Neuron (in vitro differentiated cells): ENCODE measurements at regions not wholly inside any gene's neighbourhood (a gene's known extent, or its start where the extent isn't known, plus 50 kb on each side); places are given as distances from the start of the nearest gene placed in this dataset.

Experiments used
- H2AFZ ChIP-seq: one replicate; pipeline ENCODE4 v1.6.1; 2013; ENCODE audit warnings: low read depth, mild to moderate bottlenecking, inconsistent platforms, low read length, moderate library complexity
- H3K27me3 ChIP-seq: one replicate; pipeline ENCODE4 v1.6.1; 2013; ENCODE audit warnings: low read length; ENCODE audit not compliant: insufficient read depth
- H3K36me3 ChIP-seq: one replicate; pipeline ENCODE4 v1.6.1; 2013; ENCODE audit warnings: low read length; ENCODE audit not compliant: insufficient read depth
- H3K4me1 ChIP-seq: one replicate; pipeline ENCODE4 v1.6.1; 2013; ENCODE audit warnings: low read length; ENCODE audit not compliant: insufficient read depth
- H3K4me3 ChIP-seq: 2 replicates; pipeline ENCODE4 v1.5.1; 2013; ENCODE audit warnings: mild to moderate bottlenecking, low read length, moderate library complexity
- H3K9me3 ChIP-seq: one replicate; pipeline ENCODE4 v1.6.1; 2013; ENCODE audit warnings: low read length

DNA sequence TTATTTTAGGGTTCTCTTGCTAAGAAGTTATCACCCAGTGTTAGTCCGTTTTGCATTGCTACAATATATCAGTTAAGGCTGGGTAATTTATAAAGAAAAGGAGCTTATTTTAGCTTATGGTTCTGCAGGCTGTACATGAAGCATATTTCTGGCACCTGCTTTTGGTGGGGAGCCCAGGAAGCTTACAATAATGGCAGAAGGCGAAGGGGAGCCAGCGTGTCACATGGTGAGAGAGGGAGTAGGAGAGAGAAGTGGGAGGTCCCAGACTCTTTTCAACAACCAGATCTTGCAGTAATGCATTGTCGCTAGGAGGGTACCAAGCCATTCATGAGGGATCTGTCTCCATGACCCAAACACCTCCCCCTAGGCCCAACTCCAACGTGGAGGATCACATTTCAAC is 688.8 kb upstream of the PIK3C3 start:
- H3K9me3 ChIP-seq: no peaks in the 10 kb centered on the region
- H3K27me3 ChIP-seq: no peaks in the 10 kb centered on the region
- H3K36me3 ChIP-seq: no peaks in the 10 kb centered on the region
- peaks cover 4% of the 10 kb centered on the region for H3K4me1 ChIP-seq
- no peak overlapping the region for H2AFZ ChIP-seq
- H3K4me3 ChIP-seq: no peak overlapping the region

DNA sequence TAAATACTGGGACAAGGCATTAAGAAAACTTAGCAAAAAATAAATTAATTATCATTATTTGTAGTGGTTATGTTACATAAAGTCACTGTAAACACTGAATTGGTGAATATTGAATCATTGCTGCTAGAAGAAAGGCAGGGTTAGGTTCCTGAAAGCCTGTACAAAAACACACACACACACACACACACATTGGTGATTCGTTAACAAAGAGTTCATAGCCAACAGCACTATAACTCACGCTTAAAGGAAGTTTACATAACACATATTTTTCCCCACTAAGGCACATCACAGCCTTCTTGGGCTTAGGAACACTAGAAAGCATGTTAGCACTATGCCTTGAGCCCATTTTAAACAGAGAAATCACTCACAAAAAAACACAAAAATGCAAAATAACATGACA is 690.0 kb upstream of the PIK3C3 start:
- Histone ChIP-seq H3K27me3 (no peaks in the 10 kb centered on the region), H3K4me1 (peaks cover 4% of the 10 kb centered on the region), H3K4me3 (no peak overlapping the region), H3K36me3 (no peaks in the 10 kb centered on the region), H3K9me3 (peaks cover 3% of the 10 kb centered on the region), H2AFZ (no peak overlapping the region)

DNA sequence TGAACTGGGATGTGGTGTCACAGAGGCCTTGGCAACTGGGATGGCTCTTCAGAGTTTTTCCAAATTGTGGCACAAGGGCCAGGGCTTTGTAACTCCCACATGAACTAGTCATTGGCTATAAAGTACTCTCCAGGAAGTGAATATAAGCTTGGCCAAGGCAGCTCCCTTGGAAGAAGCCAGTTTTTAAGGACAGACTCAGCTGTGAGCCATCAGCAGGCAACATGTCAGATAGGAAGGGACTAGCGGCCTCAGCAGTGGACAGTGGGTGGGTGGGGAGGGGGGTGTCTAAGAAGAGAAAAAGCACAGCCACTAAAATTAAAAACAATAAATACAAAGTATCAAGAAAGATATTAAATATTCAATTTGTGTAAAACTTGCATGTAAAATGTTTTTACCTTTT is 691.1 kb upstream of the PIK3C3 start:
- no peak overlapping the region for H2AFZ ChIP-seq

DNA sequence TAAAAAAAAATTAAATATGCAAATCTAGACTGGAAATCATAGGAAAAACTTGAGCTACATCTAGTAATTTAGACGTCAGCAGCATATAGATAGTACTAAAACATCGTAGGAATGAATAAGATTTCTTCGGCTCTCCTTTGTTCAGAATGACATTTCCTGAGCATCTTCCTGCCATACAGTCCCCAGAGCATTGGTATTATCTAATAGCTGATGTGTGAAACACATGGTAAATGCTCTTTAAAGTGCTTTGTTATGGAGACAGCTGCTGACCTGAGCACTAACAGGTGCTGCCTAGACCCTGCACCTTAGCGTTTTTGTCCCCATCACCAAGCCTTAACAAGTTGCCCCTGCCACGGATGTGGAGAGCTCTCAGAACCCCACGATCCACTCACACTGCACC is 692.3 kb upstream of the PIK3C3 start:
- Histone ChIP-seq H3K36me3 (no peaks in the 10 kb centered on the region), H3K4me3 (no peak overlapping the region), H3K27me3 (no peaks in the 10 kb centered on the region), H3K9me3 (peaks cover 3% of the 10 kb centered on the region), H3K4me1 (peaks cover 4% of the 10 kb centered on the region), H2AFZ (no peak overlapping the region)

More for the DNA sequence above, 691.1 kb upstream of the PIK3C3 start:
- Histone ChIP-seq H3K4me3 (no peak overlapping the region), H3K9me3 (peaks cover 3% of the 10 kb centered on the region), H3K4me1 (peaks cover 4% of the 10 kb centered on the region), H3K36me3 (no peaks in the 10 kb centered on the region), H3K27me3 (no peaks in the 10 kb centered on the region)

DNA sequence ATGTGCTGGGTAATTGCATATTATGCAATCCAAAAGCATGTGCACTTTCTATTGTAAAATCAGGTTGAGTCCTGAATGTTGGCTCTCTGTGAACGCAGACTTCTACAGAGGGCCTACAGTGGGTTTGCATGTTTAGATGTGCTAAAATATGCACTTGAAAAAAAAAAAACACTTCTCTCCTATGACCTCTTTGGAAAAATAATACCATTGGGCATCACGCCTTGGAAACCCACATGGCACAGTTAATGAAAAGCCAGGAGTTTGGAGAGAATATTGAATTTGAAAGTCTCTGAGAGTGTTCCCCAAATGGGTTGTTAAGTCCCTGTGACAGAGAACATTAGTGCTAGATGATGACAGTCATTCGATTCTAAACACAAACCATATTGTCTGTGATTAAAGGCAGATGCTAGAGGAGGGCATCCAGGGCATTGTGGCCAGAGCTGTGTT is 710.4 kb upstream of the PIK3C3 start:
- no peaks in the 10 kb centered on the region for H3K9me3 ChIP-seq
- H3K36me3 ChIP-seq: no peaks in the 10 kb centered on the region
- H2AFZ ChIP-seq: no peak overlapping the region
- no peak overlapping the region for H3K4me3 ChIP-seq
- no peaks in the 10 kb centered on the region for H3K27me3 ChIP-seq
- H3K4me1 ChIP-seq: no peaks in the 10 kb centered on the region

DNA sequence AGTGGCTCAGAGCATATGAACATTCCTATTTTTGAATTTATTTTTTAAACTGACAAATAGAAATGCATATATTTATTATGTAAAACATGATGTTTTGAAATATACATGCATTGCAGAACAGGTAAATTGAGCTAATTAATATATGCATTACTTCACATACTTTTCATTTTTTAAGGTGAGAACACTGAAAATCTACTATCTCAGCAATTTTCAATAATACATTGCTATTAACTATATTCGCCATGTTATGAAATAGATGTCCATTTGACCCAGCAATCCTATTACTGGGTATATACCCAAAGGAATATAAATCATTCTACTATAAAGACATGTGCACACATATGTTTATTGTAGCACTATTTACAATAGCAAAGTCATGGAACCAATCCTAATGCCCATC is 717.7 kb upstream of the PIK3C3 start:
- Histone ChIP-seq H2AFZ (no peak overlapping the region), H3K4me1 (no peaks in the 10 kb centered on the region), H3K27me3 (no peaks in the 10 kb centered on the region), H3K9me3 (no peaks in the 10 kb centered on the region), H3K36me3 (no peaks in the 10 kb centered on the region), H3K4me3 (no peak overlapping the region)

DNA sequence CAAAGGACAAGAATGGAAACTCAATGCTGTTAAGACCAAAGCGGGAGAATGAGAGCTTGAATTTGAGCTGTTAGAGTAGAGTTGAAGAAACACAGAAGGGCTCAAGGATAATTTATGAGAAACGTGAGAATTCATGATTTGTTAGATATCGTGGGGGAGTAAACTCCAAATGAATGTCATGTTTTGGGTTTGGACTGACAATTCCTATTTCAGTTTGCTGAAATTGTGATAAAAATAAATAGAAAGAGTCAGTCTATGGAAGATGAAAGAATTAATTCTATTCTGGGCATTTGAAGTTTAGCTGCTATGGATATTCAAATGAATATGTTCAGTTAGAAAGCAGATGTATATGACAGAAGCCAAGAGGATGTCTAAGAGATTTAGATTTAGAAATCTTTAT is 723.4 kb upstream of the PIK3C3 start:
- Histone ChIP-seq H3K9me3 (no peaks in the 10 kb centered on the region), H3K4me3 (no peak overlapping the region), H2AFZ (no peak overlapping the region), H3K27me3 (no peaks in the 10 kb centered on the region), H3K36me3 (no peaks in the 10 kb centered on the region), H3K4me1 (no peaks in the 10 kb centered on the region)

DNA sequence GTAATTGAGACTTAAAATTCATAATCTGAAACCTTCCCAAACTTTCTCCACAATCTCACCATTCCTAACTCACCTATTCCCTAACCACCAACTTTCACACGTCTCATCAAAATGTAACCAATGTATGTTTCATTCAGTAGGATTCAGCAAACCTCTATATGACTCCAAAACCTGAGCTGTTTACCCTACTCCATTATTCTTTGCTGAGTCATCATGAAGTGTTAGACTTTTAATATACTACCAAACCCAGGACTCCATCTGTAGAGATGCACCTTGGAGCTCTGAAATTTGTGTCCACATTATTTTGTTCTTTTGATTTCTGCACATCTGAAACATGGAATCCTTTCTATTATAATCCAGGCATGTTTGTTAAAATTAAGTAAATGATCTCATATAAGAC is 727.0 kb upstream of the PIK3C3 start:
- H2AFZ ChIP-seq: no peak overlapping the region
- no peaks in the 10 kb centered on the region for H3K36me3 ChIP-seq
- H3K4me3 ChIP-seq: no peak overlapping the region
- no peaks in the 10 kb centered on the region for H3K4me1 ChIP-seq
- H3K27me3 ChIP-seq: no peaks in the 10 kb centered on the region
- no peaks in the 10 kb centered on the region for H3K9me3 ChIP-seq

DNA sequence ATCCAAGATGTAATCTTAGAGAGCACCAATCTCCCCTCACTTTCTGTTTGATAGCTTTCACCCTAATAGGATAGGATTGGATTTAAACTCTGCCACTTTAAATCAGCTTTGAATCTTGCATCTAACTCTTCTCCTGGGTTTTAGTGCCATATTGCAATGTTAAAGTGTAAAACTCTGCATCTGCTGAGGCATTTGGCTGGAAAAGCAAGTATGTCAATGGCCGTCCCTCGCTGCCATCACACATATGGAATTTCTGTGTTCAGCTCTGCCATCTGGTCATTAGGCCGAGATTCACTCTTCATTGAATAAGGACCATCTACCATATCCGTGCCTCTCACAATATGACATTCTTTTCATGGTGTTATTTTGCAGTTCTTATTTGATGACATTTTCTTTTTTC is 728.1 kb upstream of the PIK3C3 start:
- Histone ChIP-seq H3K9me3 (no peaks in the 10 kb centered on the region), H3K4me3 (no peak overlapping the region), H3K36me3 (no peaks in the 10 kb centered on the region), H2AFZ (no peak overlapping the region), H3K27me3 (no peaks in the 10 kb centered on the region), H3K4me1 (no peaks in the 10 kb centered on the region)

DNA sequence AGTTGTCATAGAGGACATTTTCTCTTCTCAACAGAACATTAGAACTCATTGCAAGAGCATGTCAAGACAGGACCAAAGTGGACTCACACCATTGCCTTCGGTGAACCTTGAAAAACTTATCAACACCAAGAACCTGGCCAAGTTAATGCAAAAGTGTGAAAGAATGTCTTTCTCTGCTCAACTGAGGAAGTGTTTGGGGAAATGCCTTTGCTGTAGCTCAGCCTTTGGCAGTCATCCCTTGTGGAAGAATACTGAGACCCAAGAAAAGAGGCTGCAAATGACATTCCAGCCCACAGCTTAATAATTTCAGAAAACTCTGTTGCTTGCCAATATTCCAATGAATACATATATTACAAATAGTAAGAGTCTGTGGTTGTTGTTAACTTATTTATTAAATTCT is 728.8 kb upstream of the PIK3C3 start:
- H3K4me1 ChIP-seq: no peaks in the 10 kb centered on the region
- H3K4me3 ChIP-seq: no peak overlapping the region
- no peaks in the 10 kb centered on the region for H3K27me3 ChIP-seq
- no peak overlapping the region for H2AFZ ChIP-seq
- no peaks in the 10 kb centered on the region for H3K36me3 ChIP-seq
- no peaks in the 10 kb centered on the region for H3K9me3 ChIP-seq

DNA sequence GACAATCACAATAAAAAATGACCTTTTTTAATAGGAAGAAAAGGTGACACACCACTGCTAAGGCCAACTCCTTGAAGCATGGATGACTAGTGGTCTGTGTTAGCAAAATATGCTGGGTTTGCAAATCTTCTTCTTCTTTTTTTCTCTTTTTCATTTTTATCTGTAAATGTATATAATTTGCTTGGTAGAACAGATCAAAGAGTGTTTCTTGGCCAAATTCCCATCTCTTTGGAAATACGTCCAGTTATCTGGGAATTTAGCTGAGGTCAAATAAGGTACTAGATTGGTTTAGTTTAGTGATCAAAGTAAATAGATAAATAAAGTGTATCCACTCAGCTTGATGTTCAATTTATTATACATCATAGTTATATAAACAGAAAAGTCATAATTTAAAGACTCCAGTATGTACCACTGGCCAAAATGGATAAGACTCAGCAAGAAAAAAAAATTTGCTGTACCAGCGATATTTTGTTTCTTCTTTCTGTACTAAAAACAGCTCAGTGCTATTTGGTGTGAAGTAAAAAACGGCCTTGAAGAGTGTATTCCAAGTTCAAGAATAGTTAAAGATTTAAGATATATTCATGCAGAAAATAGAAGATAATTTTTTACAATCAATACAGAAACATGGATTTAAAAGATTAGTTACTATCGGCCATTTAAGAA is 738.6 kb upstream of the PIK3C3 start:
- no peaks in the 10 kb centered on the region for H3K4me1 ChIP-seq
- no peak overlapping the region for H2AFZ ChIP-seq
- no peak overlapping the region for H3K4me3 ChIP-seq
- H3K36me3 ChIP-seq: no peaks in the 10 kb centered on the region
- no peaks in the 10 kb centered on the region for H3K9me3 ChIP-seq
- H3K27me3 ChIP-seq: no peaks in the 10 kb centered on the region

DNA sequence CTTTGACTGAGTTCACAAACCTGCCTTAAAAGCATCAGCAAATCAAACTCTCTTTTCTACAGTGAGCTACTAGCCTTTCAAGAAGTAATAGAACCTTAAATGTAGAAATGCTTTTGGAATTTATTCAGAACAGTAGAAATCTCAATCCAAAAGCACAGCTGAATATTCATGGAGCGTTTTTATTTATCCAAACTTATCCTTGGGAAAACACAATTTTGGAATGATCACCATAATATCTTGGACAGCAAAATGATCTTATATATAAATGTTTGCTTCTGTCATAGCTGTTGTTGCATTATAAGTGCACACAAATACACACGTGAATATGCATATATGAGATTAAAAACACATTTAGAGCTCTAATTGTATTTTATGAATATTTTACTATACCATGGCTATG is 747.3 kb upstream of the PIK3C3 start:
- no peaks in the 10 kb centered on the region for H3K27me3 ChIP-seq
- H3K36me3 ChIP-seq: no peaks in the 10 kb centered on the region
- no peak overlapping the region for H2AFZ ChIP-seq
- H3K9me3 ChIP-seq: no peaks in the 10 kb centered on the region
- H3K4me3 ChIP-seq: no peak overlapping the region
- no peaks in the 10 kb centered on the region for H3K4me1 ChIP-seq

DNA sequence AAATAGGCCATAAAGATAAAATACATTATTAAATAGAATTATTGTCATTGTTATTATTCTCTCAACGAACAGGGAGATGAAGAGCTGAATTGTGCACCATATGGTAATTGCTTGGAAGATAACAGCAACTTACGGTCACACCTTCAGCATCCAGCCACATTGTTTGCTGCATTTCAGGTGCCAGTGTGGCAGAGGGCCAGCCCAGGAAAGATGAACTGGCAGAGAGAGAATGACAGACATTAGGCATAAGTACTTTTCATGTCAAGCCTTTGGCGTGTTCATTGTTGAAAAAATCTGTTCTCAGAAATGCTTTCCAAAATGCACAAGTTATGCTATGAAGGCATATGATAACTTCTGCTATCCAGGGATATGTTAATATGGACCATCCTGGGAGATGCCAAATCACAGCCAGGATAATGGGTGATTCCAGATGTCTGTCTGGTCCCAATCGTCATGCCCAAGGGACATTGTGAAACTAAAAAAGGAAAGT is 748.6 kb upstream of the PIK3C3 start:
- Histone ChIP-seq H3K4me3 (no peak overlapping the region), H2AFZ (no peak overlapping the region), H3K36me3 (no peaks in the 10 kb centered on the region), H3K4me1 (no peaks in the 10 kb centered on the region), H3K27me3 (no peaks in the 10 kb centered on the region), H3K9me3 (no peaks in the 10 kb centered on the region)

DNA sequence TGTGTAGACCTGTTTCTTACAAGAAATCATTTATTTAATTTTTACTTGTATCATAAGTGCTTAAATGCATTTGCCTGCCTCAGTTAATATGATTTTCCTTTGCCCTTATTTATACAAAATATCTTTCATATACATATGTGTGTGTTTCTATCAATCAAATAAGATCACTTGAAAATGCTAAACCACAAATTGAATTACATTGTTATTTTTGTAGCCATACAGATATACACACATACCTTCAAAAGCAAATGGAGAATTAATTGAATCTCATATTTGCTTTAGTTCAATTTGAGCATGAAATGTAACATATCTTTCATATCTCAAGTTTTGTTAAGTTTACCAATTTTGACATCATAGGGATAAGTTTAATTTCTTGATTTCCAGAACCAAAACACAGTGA is 755.8 kb upstream of the PIK3C3 start:
- no peaks in the 10 kb centered on the region for H3K4me1 ChIP-seq
- no peak overlapping the region for H3K4me3 ChIP-seq
- no peak overlapping the region for H2AFZ ChIP-seq
- no peaks in the 10 kb centered on the region for H3K9me3 ChIP-seq
- no peaks in the 10 kb centered on the region for H3K27me3 ChIP-seq
- H3K36me3 ChIP-seq: no peaks in the 10 kb centered on the region
